HEK293 (cell line): ENCODE measurements at regions not wholly inside any gene's neighbourhood (a gene's known extent, or its start where the extent isn't known, plus 50 kb on each side); places are given as distances from the start of the nearest gene placed in this dataset.
"Not testable (repeated sequence)": the region's sequence is repeated elsewhere in the genome, so short reads cannot be mapped to it uniquely, and the experiment has no call there.

ENCODE experiments used
- SCRT2 ChIP-seq: fragments of 450-650 bp; formaldehyde crosslinking; IDR thresholded peaks from 2 replicates; pipeline ENCODE4 v1.5.1; 2016; ENCODE audit warnings: missing biosample characterization, missing genetic modification characterization
- ZEB2 ChIP-seq: fragments of 450-650 bp; formaldehyde crosslinking; IDR thresholded peaks from 2 replicates; pipeline ENCODE4 v1.5.1; 2016; ENCODE audit warnings: missing biosample characterization, missing genetic modification characterization
- ZNF292 ChIP-seq: fragments of 450-650 bp; formaldehyde crosslinking; IDR thresholded peaks from 2 replicates; pipeline ENCODE4 v1.5.1; 2016; ENCODE audit warnings: low read depth, missing biosample characterization, missing genetic modification characterization, borderline replicate concordance
- ZNF48 ChIP-seq: fragments of 450-650 bp; formaldehyde crosslinking; IDR thresholded peaks from 2 replicates; pipeline ENCODE4 v1.5.1; 2016; ENCODE audit warnings: missing biosample characterization, missing genetic modification characterization
- TF ChIP-seq, protein P1 (sequence below): fragments of 450-650 bp; formaldehyde crosslinking; IDR thresholded peaks from 2 replicates; pipeline ENCODE4 v1.5.1; 2016; ENCODE audit warnings: missing biosample characterization, missing genetic modification characterization

DNA sequence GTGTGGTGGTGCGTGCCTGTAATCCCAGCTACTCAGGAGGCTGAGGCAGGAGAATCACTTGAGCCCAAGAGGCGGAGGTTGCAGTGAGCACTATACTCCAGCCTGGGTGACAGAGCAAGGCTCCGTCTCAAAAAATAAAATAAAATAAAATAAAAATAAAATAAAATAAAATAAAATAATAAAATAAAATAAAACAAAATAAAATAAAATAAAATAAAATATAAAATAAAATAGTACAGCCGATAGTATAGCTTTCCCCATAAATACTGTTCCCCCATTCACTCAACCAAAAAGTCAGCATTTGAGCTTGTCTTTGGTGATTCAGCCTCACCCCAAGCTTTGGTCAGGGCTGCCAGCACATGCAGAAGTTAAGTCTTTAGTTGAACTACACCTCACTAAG lies 144.2 kb upstream of the TRPC5 start:
- TF ChIP-seq, protein P1, sequence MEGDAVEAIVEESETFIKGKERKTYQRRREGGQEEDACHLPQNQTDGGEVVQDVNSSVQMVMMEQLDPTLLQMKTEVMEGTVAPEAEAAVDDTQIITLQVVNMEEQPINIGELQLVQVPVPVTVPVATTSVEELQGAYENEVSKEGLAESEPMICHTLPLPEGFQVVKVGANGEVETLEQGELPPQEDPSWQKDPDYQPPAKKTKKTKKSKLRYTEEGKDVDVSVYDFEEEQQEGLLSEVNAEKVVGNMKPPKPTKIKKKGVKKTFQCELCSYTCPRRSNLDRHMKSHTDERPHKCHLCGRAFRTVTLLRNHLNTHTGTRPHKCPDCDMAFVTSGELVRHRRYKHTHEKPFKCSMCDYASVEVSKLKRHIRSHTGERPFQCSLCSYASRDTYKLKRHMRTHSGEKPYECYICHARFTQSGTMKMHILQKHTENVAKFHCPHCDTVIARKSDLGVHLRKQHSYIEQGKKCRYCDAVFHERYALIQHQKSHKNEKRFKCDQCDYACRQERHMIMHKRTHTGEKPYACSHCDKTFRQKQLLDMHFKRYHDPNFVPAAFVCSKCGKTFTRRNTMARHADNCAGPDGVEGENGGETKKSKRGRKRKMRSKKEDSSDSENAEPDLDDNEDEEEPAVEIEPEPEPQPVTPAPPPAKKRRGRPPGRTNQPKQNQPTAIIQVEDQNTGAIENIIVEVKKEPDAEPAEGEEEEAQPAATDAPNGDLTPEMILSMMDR (tag by site-specific recombination), result not testable (repeated sequence)
- TF ChIP-seq ZNF292 (tag by site-specific recombination); ZNF48 (tag by site-specific recombination); SCRT2 (tag by site-specific recombination); ZEB2: not testable (repeated sequence)
